ENCODE measurements at regions not wholly inside any gene's neighbourhood (a gene's known extent, or its start where the extent isn't known, plus 50 kb on each side); places are given as distances from the start of the nearest gene placed in this dataset.

- no peak for DNase-seq
Measured at GRCh38 chr20:63067721-63068560, 61.2 kb upstream of the BHLHE23 start.

- DNase-seq = no peak
Measured at GRCh38 chr20:63067266-63067635, 60.5 kb upstream of the BHLHE23 start.

- DNase-seq = no peak
Measured at GRCh38 chr20:63066506-63067265, 59.9 kb upstream of the BHLHE23 start.

- no peak for DNase-seq
Measured at GRCh38 chr20:63065911-63066310, 59.1 kb upstream of the BHLHE23 start.

- peak; percentile 67 to 75 for DNase-seq
Measured at GRCh38 chr20:63064745-63065711, 58.3 kb upstream of the BHLHE23 start.

- DNase-seq = peak; percentile 67 to 86
Measured at GRCh38 chr20:63064310-63064709, 57.5 kb upstream of the BHLHE23 start.

- DNase-seq = no peak
Measured at GRCh38 chr20:63062188-63063140, 55.7 kb upstream of the BHLHE23 start.

GRCh38 chr20:63061771-63062100 lies 55.0 kb upstream of the BHLHE23 start:
- DNase-seq = no peak

- no peak for DNase-seq
Measured at GRCh38 chr20:63061051-63061770, 54.4 kb upstream of the BHLHE23 start.

- DNase-seq = peak; percentile 87 to 94
Measured at GRCh38 chr20:63060057-63060991, 53.6 kb upstream of the BHLHE23 start.

- DNase-seq = no peak
Measured at GRCh38 chr20:63059684-63060056, 52.9 kb upstream of the BHLHE23 start.

GRCh38 chr20:63058696-63059335 lies 52.1 kb upstream of the BHLHE23 start:
- DNase-seq = no peak

GRCh38 chr20:63057171-63058117 lies 50.7 kb upstream of the BHLHE23 start:
- DNase-seq = no peak

GRCh38 chr20:63056236-63057170 lies 49.7 kb upstream of the BHLHE23 start:
- peak; percentile 70 to 72 for DNase-seq

Data from SHP77 (cell line).